Ishikawa (cell line): ENCODE measurements at regions not wholly inside any gene's neighbourhood (a gene's known extent, or its start where the extent isn't known, plus 50 kb on each side); places are given as distances from the start of the nearest gene placed in this dataset.

Experiments
- CEBPB ChIP-seq: IDR thresholded peaks from 2 replicates; pipeline ENCODE4 v1.6.1; 2012
- CREB1 ChIP-seq: IDR thresholded peaks from 2 replicates; pipeline ENCODE4 v1.6.1; 2012; ENCODE audit warnings: low read depth
- EGR1 ChIP-seq: IDR thresholded peaks from 2 replicates; pipeline ENCODE4 v1.6.1; 2012
- EP300 ChIP-seq: IDR thresholded peaks from 2 replicates; pipeline ENCODE4 v1.6.1; 2012; ENCODE audit warnings: borderline replicate concordance
- FOXM1 ChIP-seq: IDR thresholded peaks from 2 replicates; pipeline ENCODE4 v1.6.1; 2012; ENCODE audit warnings: low read depth, borderline replicate concordance
- NFIC ChIP-seq: IDR thresholded peaks from 2 replicates; pipeline ENCODE4 v1.6.1; 2012
- RAD21 ChIP-seq: IDR thresholded peaks from 2 replicates; pipeline ENCODE4 v1.6.1; 2012; ENCODE audit warnings: low read depth
- TAF1 ChIP-seq: IDR thresholded peaks from 2 replicates; pipeline ENCODE4 v1.6.1; 2012; ENCODE audit warnings: low read depth, mild to moderate bottlenecking
- TCF12 ChIP-seq: IDR thresholded peaks from 2 replicates; pipeline ENCODE4 v1.6.1; 2012; ENCODE audit warnings: low read depth
- TEAD4 ChIP-seq: IDR thresholded peaks from 2 replicates; pipeline ENCODE4 v1.6.1; 2012
- YY1 ChIP-seq: IDR thresholded peaks from 2 replicates; pipeline ENCODE4 v1.6.1; 2012; ENCODE audit warnings: low read depth
- ZBTB7A ChIP-seq: IDR thresholded peaks from 2 replicates; pipeline ENCODE4 v1.6.1; 2012; ENCODE audit warnings: low read depth
- TF ChIP-seq, protein P1 (sequence below): IDR thresholded peaks from 2 replicates; pipeline ENCODE4 v1.6.1; 2012
- TF ChIP-seq, protein P2 (sequence below): IDR thresholded peaks from 2 replicates; pipeline ENCODE4 v1.6.1; 2012; ENCODE audit warnings: low read depth, mild to moderate bottlenecking
- TF ChIP-seq, protein P3 (sequence below): IDR thresholded peaks from 2 replicates; pipeline ENCODE4 v1.6.1; 2012

DNA sequence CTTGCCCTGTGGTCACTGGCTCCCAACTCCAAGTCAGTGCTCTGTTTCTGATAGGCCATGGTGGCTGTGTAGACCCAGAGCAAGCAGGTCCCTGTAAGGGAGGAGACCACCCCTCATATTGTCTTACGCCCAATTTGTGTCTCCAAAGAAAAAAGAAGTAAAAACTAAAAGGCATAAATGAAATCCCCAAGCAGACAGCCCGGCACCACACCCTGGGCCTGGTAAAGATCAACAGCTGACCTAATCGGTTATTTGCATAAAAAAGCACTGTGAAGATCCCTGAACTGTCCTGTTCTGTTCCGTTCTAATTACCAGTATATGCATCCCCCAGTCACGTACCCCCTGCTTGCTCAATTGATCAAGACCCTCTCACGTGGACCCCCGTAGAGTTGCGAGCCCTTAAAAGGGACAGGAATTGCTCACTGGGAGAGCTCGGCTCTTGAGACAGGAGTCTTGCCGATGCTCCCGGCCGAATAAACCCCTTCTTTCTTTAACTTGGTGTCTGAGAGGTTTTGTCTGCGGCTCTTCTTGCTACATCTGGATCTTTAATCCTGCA lies 364.1 kb upstream of the HS6ST1 start:
- TF ChIP-seq CREB1 (no peak), YY1 (no peak)

DNA sequence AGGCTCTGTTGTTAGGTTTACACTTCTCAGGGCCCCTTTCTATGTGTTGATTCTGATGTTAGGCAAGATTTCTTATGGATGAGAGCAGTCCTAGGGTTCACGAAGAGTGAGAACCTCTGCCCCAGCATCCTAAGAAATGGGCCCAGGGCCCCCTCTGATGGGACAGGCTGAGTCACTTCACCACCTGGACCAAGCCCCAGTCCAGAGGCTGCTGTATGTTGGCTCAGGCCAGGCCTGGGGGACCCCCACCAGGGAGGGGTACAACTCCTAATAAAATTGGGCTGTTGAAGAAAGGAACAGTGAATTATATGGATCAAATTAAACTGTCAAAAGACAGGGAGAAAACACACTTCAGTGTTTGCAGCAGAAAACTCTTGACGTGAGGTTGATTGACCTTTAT lies 365.9 kb upstream of the HS6ST1 start:
- TF ChIP-seq FOXM1: no peak
- no peak for TF ChIP-seq TAF1
- TF ChIP-seq CREB1: no peak
- TF ChIP-seq, protein P1, sequence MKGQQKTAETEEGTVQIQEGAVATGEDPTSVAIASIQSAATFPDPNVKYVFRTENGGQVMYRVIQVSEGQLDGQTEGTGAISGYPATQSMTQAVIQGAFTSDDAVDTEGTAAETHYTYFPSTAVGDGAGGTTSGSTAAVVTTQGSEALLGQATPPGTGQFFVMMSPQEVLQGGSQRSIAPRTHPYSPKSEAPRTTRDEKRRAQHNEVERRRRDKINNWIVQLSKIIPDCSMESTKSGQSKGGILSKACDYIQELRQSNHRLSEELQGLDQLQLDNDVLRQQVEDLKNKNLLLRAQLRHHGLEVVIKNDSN: no peak
- no peak for TF ChIP-seq EP300
- TF ChIP-seq, protein P2, sequence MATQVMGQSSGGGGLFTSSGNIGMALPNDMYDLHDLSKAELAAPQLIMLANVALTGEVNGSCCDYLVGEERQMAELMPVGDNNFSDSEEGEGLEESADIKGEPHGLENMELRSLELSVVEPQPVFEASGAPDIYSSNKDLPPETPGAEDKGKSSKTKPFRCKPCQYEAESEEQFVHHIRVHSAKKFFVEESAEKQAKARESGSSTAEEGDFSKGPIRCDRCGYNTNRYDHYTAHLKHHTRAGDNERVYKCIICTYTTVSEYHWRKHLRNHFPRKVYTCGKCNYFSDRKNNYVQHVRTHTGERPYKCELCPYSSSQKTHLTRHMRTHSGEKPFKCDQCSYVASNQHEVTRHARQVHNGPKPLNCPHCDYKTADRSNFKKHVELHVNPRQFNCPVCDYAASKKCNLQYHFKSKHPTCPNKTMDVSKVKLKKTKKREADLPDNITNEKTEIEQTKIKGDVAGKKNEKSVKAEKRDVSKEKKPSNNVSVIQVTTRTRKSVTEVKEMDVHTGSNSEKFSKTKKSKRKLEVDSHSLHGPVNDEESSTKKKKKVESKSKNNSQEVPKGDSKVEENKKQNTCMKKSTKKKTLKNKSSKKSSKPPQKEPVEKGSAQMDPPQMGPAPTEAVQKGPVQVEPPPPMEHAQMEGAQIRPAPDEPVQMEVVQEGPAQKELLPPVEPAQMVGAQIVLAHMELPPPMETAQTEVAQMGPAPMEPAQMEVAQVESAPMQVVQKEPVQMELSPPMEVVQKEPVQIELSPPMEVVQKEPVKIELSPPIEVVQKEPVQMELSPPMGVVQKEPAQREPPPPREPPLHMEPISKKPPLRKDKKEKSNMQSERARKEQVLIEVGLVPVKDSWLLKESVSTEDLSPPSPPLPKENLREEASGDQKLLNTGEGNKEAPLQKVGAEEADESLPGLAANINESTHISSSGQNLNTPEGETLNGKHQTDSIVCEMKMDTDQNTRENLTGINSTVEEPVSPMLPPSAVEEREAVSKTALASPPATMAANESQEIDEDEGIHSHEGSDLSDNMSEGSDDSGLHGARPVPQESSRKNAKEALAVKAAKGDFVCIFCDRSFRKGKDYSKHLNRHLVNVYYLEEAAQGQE: no peak
- TF ChIP-seq RAD21: no peak
- no peak for TF ChIP-seq ZBTB7A
- no peak for TF ChIP-seq TCF12
- no peak for TF ChIP-seq YY1
- TF ChIP-seq NFIC: no peak

DNA sequence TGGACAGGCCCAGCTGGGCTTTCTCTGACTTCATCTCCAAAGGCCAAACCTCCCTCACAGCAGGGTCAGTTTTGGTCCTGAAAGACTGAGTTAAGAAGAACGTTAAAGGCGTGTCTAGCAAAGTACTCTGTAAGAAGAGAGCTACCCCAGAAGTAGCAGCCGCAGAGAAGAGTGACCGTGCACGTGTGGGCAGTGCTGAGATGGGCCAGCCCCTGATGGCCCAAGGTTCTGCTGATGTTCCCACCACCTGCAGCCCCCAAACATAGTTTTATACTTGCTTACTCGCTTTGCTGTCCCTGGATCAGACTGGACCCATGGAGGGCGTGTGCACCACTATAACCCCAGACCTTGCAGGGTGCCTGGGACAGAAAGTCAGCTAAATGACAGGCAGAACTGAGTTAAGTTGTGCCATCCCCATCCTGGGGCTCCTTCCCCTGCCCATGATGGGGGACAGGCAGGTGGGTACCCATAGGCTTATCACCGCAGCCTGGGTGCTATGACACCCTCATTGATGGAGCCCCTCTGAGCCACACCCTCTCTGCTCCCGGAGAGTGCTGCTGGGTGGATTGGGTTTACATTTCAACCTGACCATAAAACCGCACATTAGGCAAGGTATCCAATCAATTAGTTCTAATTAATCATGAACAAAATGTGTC lies 367.3 kb upstream of the HS6ST1 start:
- TF ChIP-seq EP300: no peak
- no peak for TF ChIP-seq TCF12
- no peak for TF ChIP-seq CEBPB
- TF ChIP-seq NFIC: no peak
- TF ChIP-seq CREB1: no peak

DNA sequence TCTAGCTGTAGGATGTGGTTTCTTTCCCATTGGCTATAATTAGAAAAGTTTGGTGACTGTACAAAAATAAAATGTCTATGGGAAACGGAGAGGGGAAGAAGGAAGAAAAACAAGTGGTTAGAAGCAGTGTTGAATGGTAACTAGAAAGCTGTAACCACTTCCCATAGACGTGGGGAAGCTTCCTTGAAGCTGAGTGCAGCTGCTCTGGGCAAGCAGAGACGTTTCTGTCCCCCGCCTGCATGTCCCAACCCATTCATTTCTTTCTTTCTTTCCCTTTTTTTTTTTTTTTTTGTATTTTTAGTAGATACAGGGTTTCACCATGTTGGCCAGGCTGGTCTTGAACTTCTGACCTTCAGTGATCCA lies 367.8 kb upstream of the HS6ST1 start:
- no peak for TF ChIP-seq RAD21
- no peak for TF ChIP-seq FOXM1
- TF ChIP-seq, protein P1: no peak
- TF ChIP-seq TAF1: no peak

DNA sequence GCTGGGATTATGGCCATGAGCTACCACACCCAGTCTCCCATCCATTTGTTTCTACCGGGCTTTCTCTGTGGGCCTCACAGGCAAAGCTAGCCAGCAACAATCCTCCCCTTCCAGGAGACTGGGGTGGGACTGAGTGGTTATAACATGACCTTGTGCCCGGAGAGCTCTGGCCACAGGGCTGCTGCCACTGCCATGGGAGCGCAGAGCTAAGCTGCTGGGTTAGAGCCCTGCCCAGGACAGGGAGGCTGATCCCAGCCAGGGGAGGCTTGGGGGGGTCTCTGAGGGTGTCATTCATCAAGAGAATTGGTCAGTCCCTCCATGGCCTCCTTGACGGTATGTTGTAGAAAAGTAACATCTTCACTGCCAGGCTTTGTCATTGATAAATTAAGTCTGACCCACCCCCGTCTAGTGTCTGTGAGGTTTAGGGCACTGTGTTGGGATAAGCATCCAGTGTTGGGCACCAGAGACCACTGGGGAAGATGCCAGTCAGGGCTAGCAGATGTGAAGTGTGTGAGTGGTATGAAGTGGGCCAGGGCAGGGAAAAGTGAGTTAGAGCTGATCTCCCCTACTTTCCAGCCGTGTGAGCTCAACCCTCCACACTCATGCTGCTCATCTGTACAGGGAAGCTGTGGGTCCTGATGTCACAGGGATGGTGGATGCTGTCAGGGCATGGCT lies 368.4 kb upstream of the HS6ST1 start:
- TF ChIP-seq, protein P1: no peak

DNA sequence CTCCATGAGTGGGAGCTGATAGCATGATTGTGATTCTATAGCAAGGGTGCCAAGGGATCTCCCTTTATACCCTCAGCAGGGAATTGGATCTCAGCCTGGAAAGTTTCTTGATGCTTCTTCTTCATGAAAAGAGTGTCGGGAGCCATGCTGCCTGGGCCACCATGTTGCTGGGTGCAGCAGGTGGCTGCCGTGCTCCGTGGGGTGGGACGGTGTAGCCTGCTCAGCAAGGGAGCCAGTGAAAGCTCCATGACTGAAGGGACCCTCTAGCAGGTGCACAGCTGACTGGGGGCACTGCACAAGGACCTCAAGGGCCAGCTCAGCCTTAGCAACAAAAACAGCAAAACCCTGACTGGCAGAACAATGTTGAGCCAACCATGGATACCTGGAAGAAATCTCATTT lies 368.9 kb upstream of the HS6ST1 start:
- TF ChIP-seq EP300 (no peak), YY1 (no peak), ZBTB7A (no peak), EGR1 (no peak), FOXM1 (no peak), CREB1 (no peak), CEBPB (no peak), TCF12 (no peak), NFIC (no peak), TAF1 (no peak), RAD21 (no peak), TEAD4 (no peak)
- TF ChIP-seq, protein P1: no peak
- TF ChIP-seq, protein P3, sequence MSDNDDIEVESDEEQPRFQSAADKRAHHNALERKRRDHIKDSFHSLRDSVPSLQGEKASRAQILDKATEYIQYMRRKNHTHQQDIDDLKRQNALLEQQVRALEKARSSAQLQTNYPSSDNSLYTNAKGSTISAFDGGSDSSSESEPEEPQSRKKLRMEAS: no peak
- TF ChIP-seq, protein P2: no peak
